PC-3 (cell line): ENCODE measurements at regions not wholly inside any gene's neighbourhood (a gene's known extent, or its start where the extent isn't known, plus 50 kb on each side); places are given as distances from the start of the nearest gene placed in this dataset.

Source experiments
- EZH2 ChIP-seq: fragments of 300-600 bp; sonication (generic); IDR thresholded peaks from one replicate; pipeline ENCODE4 v1.6.1; 2017; ENCODE audit warnings: antibody characterized with exemption, mild to moderate bottlenecking, low read length; ENCODE audit not compliant: unreplicated experiment
- TF ChIP-seq, protein P1 (sequence below): fragments of 300-600 bp; sonication (generic); conservative IDR thresholded peaks from 2 replicates; pipeline ENCODE4 v1.5.1; 2017; ENCODE audit warnings: antibody characterized with exemption, low read depth, mild to moderate bottlenecking, low read length

- no peak for TF ChIP-seq EZH2
- TF ChIP-seq, protein P1, sequence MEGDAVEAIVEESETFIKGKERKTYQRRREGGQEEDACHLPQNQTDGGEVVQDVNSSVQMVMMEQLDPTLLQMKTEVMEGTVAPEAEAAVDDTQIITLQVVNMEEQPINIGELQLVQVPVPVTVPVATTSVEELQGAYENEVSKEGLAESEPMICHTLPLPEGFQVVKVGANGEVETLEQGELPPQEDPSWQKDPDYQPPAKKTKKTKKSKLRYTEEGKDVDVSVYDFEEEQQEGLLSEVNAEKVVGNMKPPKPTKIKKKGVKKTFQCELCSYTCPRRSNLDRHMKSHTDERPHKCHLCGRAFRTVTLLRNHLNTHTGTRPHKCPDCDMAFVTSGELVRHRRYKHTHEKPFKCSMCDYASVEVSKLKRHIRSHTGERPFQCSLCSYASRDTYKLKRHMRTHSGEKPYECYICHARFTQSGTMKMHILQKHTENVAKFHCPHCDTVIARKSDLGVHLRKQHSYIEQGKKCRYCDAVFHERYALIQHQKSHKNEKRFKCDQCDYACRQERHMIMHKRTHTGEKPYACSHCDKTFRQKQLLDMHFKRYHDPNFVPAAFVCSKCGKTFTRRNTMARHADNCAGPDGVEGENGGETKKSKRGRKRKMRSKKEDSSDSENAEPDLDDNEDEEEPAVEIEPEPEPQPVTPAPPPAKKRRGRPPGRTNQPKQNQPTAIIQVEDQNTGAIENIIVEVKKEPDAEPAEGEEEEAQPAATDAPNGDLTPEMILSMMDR = no peak
Measured at GRCh38 chr10:44190541-44190940, 194.4 kb downstream of the CXCL12 start.
